ENCODE measurements at regions not wholly inside any gene's neighbourhood (a gene's known extent, or its start where the extent isn't known, plus 50 kb on each side); places are given as distances from the start of the nearest gene placed in this dataset.

- DNase-seq (ENCODE audit: low read depth in 2 of 3, low spot score in 1 of 3): no peak
Observed at GRCh38 chr6:154561750-154562149, 51.3 kb upstream of the CNKSR3 start.

- DNase-seq (ENCODE audit: low read depth in 2 of 3, low spot score in 1 of 3): no peak
Observed at GRCh38 chr6:154565331-154565730, 54.8 kb upstream of the CNKSR3 start.

DNA sequence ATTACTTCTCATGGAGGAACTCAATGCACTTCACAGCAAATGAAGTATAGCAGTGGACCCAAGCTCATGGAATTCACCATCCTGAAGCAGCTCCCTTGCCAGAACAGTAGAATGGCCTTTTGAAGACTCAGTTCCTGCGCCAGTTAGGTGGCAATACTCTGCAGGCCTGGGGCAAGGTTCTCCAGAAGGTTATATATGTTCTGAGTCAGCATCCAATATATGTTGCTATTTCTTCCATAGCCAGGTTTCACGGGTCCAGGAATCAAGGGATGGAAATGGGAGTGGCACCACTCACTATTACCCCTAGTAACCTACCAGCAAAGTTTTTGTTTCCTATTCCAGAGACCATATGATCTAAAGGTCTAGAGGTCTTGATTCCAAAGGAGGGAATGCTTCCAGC, 56.4 kb upstream of the CNKSR3 start:
- DNase-seq (ENCODE audit: low read depth in 2 of 3, low spot score in 1 of 3): no peak

- DNase-seq (ENCODE audit: low read depth in 2 of 3, low spot score in 1 of 3): no peak
Observed at GRCh38 chr6:154567695-154568220, 57.3 kb upstream of the CNKSR3 start.

DNA sequence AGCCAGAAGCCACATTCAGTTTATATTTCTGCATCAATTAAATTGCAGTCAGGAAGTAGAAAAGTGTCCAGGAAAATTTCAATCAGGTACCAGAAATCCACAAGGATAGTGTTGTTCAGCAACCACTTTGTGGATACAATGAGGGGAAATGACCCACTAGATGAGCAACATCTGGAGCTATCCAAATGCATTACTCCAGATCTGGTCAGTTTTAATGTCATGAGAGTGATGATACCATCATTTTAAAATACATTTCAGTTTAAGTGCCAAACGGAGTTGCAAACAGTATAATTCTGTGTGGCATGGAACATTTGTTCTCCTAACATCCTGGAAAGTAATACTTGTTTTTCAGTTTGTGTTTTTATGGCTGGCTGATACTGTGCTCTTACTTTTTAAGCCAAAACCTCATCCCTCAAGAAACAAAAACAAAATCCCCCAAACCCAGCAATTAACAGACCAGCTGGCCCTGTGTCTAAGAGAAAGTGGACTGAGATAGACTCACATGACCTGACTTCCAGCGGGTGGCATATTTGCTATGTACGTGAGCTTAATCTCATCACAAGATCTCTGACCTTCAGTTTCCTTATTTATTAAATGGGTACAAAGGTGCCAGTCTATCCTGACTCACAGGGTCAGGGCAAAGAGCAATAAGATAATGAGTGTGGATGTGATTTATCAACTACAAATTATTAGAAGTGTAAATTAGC, 58.8 kb upstream of the CNKSR3 start:
- no peak for DNase-seq (ENCODE audit: low read depth in 2 of 3, low spot score in 1 of 3)

GRCh38 chr6:154570505-154570904, 60.0 kb upstream of the CNKSR3 start:
- DNase-seq (ENCODE audit: low read depth in 2 of 3, low spot score in 1 of 3): no peak

DNA sequence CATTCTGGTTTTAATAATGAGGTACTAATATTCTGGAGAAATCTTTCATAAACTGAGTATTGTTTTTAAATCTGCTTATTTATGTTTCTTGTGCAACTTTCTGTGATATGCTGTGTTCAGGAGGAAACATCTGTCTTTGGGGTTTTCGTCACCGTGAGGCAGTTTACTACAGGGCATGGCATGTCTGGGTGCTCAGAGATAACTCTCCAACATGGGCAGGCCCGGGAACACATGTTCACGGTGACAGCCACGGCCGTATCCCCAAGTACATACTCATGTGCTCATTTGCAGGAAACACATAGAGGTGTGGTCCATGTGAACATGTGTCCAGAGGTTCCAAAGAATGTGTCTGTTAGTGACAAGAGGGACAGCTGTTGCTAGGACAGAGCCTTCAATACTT, 62.1 kb upstream of the CNKSR3 start:
- no peak for DNase-seq (ENCODE audit: low read depth in 2 of 3, low spot score in 1 of 3)

DNA sequence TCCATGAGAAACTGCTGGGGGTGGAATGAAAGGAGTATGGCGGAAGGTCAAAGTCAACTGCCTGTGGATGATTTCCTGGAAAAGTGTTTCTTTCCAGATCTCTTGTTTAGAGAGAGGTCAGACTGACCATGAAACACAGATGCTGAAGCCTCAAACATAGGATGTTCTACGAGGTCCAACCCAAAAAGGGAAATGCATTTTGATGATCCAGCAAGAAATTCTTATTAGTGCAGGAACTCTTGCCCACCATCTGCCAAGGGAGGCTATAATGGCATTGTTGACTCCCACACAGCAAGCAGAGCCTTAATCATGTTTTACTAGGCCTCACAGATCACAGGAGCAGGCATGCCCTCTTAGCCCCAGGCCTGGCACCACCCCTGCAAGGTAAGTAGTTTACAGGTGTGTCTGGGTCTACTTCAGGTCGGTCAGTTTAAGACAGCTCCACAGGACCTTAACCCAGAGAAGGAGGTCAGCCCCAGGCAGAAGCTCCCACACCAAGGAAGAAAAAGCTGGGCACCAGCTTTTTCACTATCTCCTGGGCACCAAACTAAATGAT, 67.6 kb upstream of the CNKSR3 start:
- DNase-seq (ENCODE audit: low read depth in 2 of 3, low spot score in 1 of 3): no peak

DNA sequence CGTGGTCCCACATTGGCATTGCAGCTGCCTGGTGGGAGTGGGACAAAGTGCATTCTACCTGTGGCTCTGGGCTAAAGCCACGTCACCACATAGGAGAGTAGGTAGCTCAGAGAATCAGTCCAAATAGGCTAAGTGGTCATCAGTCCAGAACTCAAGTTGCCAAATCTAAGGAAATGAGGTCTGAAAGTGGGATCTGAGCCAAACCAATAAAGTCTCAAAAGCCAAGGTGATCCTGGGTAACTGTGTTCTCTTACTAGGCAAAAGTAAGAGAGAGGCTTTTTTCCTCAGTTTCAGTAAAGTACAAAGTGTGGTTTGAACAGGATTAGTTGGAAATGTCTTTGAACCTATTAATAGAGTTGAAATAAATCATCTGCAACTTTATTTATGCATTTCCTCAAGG, 68.6 kb upstream of the CNKSR3 start:
- no peak for DNase-seq (ENCODE audit: low read depth in 2 of 3, low spot score in 1 of 3)

- DNase-seq (ENCODE audit: low read depth in 2 of 3, low spot score in 1 of 3): no peak
Observed at GRCh38 chr6:154579485-154579884, 69.0 kb upstream of the CNKSR3 start.

DNA sequence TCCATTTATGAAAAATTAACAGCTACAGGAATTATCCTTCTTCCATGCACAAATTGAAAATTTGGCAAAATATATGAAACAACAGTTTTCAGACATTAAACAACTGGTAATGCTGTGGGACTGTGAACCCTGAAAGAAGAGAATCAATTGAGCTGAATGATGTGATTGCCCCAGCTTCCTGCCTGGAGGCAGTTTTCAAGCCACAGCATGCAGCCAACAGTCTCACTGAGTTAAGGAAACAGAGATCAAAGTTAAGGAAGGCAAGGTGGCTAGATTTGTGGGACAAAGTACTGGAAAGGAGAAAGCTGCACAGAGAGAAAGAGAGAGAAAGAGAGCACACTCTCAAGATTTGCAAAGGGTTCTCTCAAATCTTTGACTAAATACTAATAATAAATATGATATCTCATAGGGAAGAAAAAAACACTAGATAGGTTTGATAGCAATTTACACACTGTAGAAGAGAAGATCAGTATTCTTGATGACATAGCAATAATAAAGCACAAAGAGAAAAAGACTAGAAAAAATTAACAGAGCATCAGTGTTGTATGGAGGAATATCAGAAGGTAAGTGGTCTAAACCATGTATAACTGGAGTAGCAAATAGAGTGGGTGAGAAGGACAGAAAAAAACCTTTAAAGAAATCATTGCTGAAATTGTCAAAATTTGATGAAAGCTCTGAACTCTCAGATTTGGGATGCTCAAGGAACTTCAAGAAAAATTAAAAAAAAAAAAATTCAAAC, 70.1 kb upstream of the CNKSR3 start:
- DNase-seq (ENCODE audit: low read depth in 2 of 3, low spot score in 1 of 3): no peak

- DNase-seq (ENCODE audit: low read depth in 2 of 3, low spot score in 1 of 3): no peak
Observed at GRCh38 chr6:154582696-154583095, 72.2 kb upstream of the CNKSR3 start.

GRCh38 chr6:154583546-154584188, 73.2 kb upstream of the CNKSR3 start:
- no peak for DNase-seq (ENCODE audit: low read depth in 2 of 3, low spot score in 1 of 3)

DNA sequence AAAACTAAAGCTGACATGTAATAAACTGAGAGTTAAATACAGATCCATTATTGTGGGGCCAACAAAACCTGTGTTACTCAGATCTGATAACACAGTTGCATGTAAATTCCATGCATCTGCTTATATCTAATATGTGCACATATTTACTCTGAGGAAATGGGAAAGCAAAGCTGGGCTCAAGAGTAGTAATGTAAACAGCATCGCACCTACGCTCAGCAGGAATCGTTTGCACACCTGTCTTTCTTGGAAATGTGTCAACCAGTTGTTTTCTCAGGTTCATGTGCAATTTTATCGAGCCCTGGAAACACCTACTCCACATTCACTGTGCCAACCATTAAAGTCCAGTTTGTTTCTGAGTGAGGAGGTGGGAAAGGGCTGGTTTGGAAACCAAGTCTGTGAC, 80.3 kb upstream of the CNKSR3 start:
- no peak for DNase-seq (ENCODE audit: low read depth in 2 of 3, low spot score in 1 of 3)

DNA sequence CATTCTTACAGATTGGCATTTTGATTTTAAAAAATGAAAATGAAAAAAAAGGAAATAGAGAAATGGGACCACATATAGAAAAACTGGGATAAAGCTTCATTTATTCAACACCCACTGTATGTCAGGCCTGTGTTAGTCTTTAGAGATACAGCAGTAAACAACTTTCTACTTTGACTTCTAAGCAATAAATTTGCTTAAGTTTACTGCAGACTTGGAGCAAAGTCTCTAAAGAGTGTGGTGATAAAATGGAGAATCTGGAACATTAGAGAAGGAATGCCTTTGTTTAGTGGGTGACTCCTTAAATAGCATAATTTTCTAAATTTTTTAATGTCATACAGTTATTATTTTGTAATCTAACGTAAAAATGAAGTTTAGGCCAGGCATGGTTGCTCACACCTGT, 80.7 kb upstream of the CNKSR3 start:
- DNase-seq (ENCODE audit: low read depth in 2 of 3, low spot score in 1 of 3): no peak

GRCh38 chr6:154592199-154592860, 81.8 kb upstream of the CNKSR3 start:
- no peak for DNase-seq (ENCODE audit: low read depth in 2 of 3, low spot score in 1 of 3)

DNA sequence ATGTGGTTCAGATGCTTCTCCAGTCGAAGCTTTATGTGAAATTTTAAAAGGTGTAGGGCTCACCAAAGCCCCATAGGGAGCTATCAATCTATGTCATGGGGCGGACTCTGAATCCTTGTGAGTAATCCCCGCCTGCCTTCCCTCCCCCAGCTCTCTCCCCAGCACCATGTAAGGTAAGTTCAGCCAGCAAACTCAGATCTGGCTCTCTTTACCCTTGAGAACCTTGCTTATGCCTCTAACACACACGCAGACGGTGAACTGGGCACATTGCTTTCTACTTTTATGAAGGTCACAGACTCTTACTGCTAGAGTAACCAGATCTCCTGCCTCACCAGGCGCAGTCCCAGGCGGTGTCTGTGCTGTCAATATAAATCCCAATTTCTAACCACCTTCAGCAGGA, 82.6 kb upstream of the CNKSR3 start:
- DNase-seq (ENCODE audit: low read depth in 2 of 3, low spot score in 1 of 3): no peak

DNA sequence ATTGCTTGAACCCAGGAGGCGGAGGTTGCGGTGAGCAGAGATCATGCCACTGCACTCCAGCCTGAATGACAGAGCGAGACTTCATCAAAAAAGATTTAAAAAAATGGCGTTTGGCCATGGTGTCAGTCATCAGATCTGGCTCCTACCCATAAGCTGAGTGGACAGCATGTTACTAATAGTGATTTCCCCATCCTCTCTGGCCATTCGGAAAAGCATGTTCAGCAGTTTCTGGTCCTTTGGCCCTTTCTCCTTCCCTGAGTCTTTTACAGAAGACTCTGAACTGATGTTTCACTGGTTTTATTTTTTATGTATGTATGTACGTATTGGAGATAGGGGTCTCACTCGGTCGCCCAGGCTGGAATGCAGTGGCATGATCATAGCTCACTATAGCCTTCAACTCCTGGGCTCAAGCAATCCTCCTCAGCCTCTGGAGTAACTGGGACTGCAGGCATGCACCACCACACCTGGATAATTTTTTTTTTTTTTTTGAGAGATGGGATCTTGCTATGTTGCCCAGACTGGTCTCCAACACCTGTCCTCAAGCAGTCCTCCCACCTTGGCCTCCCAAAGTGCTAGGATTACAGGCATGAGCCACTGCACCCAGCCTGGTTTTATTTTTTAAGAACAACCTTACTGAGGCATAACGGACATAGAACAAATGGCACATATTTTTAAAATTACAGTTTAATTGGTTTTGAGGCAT, 84.2 kb upstream of the CNKSR3 start:
- DNase-seq (ENCODE audit: low read depth in 2 of 3, low spot score in 1 of 3): no peak

DNA sequence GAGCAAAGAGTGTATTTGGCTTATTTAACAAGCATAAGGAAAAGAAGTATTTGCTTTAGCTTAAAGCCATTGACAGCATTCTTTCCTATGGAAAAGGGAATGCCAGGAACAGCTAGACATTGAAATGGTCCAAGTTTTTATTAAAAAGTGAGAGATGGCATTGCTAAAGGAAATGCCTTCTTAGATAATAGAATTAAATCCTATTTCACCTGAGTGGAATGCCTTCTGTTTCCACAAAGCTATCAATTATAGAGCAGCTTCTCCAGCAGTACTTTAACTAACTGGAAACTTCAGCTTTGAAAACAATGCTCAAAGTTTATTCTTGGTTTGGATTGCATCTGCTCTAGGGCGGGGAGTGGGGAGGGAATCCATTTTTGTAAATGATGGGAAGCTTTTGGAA, 85.1 kb upstream of the CNKSR3 start:
- DNase-seq (ENCODE audit: low read depth in 2 of 3, low spot score in 1 of 3): no peak

DNA sequence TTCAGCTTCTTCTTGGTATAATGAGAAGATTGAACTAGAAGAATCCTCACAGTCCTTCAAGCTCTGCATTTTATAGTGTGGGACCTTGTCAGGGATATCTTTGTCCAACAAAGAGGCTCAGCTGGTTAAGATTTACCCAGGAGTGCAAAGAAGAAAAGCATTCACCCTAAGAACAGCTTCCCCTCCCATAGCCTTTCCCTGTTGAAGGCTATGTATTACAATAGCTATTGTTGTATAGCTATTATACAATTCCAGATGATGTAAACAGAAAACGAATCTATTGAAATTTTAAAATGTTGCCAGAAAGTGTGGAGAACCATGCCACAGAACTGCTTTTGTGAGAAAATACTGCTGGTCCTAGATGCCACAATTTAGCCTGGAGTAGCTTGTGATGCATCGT, 85.5 kb upstream of the CNKSR3 start:
- DNase-seq (ENCODE audit: low read depth in 2 of 3, low spot score in 1 of 3): no peak

- DNase-seq (ENCODE audit: low read depth in 2 of 3, low spot score in 1 of 3): no peak
Observed at GRCh38 chr6:154596701-154597100, 86.2 kb upstream of the CNKSR3 start.

All from stimulated activated CD4-positive, alpha-beta T cell treated with anti-CD3 and anti-CD28 coated beads, Interleukin-12 subunit alpha, Interleukin-12 subunit beta, amount 100 ng/mL, for 48 hours (primary cell).